H1 (cell line): ENCODE measurements at regions not wholly inside any gene's neighbourhood (a gene's known extent, or its start where the extent isn't known, plus 50 kb on each side); places are given as distances from the start of the nearest gene placed in this dataset.

Experiments used
- CHD2 ChIP-seq: IDR thresholded peaks from 2 replicates; pipeline ENCODE4 v1.6.1; 2012; ENCODE audit warnings: low read length, improper control_type of control experiment
- EP300 ChIP-seq, 2 experiments: IDR thresholded peaks; 1 replicate in 1 of 2; 2 replicates in 1 of 2; pipeline ENCODE4 v1.6.1; 2011 to 2012; ENCODE audit warnings: low read depth in 2 of 2, low read length in 2 of 2, mild to moderate bottlenecking in 2 of 2, borderline replicate concordance in 1 of 2, inconsistent platforms in 1 of 2, moderate library complexity in 1 of 2
- EZH2 ChIP-seq: fragments of 200-600 bp; sonication (generic); IDR thresholded peaks from 2 replicates; pipeline ENCODE4 v1.7.1; 2012; ENCODE audit warnings: low read depth, mild to moderate bottlenecking, moderate library complexity, low read length, inconsistent platforms; ENCODE audit not compliant: severe bottlenecking
- HDAC2 ChIP-seq, 2 experiments: fragments of 300-600 bp in 1 of 2; sonication (generic) in 1 of 2; IDR thresholded peaks; 2 replicates each; pipeline ENCODE4 v1.6.1; 2011 to 2012; ENCODE audit warnings: low read depth in 2 of 2, low read length in 2 of 2, mild to moderate bottlenecking in 2 of 2, moderate library complexity in 2 of 2, borderline replicate concordance in 1 of 2, inconsistent platforms in 1 of 2
- NRF1 ChIP-seq: IDR thresholded peaks from 2 replicates; pipeline ENCODE4 v1.6.1; 2011; ENCODE audit warnings: mild to moderate bottlenecking, low read depth, low read length, improper control_type of control experiment
- RBBP5 ChIP-seq: IDR thresholded peaks from 2 replicates; pipeline ENCODE4 v1.7.1; 2012; ENCODE audit warnings: low read depth, mild to moderate bottlenecking, inconsistent platforms, low read length, moderate library complexity, borderline replicate concordance
- SIRT6 ChIP-seq: IDR thresholded peaks from one replicate; pipeline ENCODE4 v1.7.1; 2012; ENCODE audit warnings: low read length, inconsistent platforms
- USF2 ChIP-seq: IDR thresholded peaks from 2 replicates; pipeline ENCODE4 v1.6.1; 2011; ENCODE audit warnings: low read length, improper control_type of control experiment
- TF ChIP-seq, protein P1 (sequence below): fragments of 300-600 bp; sonication (generic); IDR thresholded peaks from 2 replicates; pipeline ENCODE4 v1.7.1; 2012; ENCODE audit warnings: low read length, moderate library complexity, mild to moderate bottlenecking, inconsistent platforms; ENCODE audit not compliant: insufficient replicate concordance

GRCh38 chr2:21757805-21758430 is 634.1 kb downstream of the TDRD15 start (continued):
- TF ChIP-seq, protein P1, sequence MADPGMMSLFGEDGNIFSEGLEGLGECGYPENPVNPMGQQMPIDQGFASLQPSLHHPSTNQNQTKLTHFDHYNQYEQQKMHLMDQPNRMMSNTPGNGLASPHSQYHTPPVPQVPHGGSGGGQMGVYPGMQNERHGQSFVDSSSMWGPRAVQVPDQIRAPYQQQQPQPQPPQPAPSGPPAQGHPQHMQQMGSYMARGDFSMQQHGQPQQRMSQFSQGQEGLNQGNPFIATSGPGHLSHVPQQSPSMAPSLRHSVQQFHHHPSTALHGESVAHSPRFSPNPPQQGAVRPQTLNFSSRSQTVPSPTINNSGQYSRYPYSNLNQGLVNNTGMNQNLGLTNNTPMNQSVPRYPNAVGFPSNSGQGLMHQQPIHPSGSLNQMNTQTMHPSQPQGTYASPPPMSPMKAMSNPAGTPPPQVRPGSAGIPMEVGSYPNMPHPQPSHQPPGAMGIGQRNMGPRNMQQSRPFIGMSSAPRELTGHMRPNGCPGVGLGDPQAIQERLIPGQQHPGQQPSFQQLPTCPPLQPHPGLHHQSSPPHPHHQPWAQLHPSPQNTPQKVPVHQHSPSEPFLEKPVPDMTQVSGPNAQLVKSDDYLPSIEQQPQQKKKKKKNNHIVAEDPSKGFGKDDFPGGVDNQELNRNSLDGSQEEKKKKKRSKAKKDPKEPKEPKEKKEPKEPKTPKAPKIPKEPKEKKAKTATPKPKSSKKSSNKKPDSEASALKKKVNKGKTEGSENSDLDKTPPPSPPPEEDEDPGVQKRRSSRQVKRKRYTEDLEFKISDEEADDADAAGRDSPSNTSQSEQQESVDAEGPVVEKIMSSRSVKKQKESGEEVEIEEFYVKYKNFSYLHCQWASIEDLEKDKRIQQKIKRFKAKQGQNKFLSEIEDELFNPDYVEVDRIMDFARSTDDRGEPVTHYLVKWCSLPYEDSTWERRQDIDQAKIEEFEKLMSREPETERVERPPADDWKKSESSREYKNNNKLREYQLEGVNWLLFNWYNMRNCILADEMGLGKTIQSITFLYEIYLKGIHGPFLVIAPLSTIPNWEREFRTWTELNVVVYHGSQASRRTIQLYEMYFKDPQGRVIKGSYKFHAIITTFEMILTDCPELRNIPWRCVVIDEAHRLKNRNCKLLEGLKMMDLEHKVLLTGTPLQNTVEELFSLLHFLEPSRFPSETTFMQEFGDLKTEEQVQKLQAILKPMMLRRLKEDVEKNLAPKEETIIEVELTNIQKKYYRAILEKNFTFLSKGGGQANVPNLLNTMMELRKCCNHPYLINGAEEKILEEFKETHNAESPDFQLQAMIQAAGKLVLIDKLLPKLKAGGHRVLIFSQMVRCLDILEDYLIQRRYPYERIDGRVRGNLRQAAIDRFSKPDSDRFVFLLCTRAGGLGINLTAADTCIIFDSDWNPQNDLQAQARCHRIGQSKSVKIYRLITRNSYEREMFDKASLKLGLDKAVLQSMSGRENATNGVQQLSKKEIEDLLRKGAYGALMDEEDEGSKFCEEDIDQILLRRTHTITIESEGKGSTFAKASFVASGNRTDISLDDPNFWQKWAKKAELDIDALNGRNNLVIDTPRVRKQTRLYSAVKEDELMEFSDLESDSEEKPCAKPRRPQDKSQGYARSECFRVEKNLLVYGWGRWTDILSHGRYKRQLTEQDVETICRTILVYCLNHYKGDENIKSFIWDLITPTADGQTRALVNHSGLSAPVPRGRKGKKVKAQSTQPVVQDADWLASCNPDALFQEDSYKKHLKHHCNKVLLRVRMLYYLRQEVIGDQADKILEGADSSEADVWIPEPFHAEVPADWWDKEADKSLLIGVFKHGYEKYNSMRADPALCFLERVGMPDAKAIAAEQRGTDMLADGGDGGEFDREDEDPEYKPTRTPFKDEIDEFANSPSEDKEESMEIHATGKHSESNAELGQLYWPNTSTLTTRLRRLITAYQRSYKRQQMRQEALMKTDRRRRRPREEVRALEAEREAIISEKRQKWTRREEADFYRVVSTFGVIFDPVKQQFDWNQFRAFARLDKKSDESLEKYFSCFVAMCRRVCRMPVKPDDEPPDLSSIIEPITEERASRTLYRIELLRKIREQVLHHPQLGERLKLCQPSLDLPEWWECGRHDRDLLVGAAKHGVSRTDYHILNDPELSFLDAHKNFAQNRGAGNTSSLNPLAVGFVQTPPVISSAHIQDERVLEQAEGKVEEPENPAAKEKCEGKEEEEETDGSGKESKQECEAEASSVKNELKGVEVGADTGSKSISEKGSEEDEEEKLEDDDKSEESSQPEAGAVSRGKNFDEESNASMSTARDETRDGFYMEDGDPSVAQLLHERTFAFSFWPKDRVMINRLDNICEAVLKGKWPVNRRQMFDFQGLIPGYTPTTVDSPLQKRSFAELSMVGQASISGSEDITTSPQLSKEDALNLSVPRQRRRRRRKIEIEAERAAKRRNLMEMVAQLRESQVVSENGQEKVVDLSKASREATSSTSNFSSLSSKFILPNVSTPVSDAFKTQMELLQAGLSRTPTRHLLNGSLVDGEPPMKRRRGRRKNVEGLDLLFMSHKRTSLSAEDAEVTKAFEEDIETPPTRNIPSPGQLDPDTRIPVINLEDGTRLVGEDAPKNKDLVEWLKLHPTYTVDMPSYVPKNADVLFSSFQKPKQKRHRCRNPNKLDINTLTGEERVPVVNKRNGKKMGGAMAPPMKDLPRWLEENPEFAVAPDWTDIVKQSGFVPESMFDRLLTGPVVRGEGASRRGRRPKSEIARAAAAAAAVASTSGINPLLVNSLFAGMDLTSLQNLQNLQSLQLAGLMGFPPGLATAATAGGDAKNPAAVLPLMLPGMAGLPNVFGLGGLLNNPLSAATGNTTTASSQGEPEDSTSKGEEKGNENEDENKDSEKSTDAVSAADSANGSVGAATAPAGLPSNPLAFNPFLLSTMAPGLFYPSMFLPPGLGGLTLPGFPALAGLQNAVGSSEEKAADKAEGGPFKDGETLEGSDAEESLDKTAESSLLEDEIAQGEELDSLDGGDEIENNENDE, result no peak
- TF ChIP-seq USF2 (no peak), SIRT6 (no peak), RBBP5 (no peak), EZH2 (no peak), HDAC2 (IDR thresholded peaks at IDR 0.05; ENCODE audit: borderline replicate concordance in 1 of 2, low read depth in 2 of 2, low read length in 2 of 2) (no peak), CHD2 (no peak), NRF1 (no peak), EP300 (IDR thresholded peaks at IDR 0.05; ENCODE audit: borderline replicate concordance in 1 of 2, low read depth in 2 of 2, low read length in 2 of 2) (no peak)
